CD4-positive, alpha-beta T cell (primary cell): ENCODE measurements at regions not wholly inside any gene's neighbourhood (a gene's known extent, or its start where the extent isn't known, plus 50 kb on each side); places are given as distances from the start of the nearest gene placed in this dataset.

Source experiments
- ATAC-seq: fragments of 200-7000 bp; cut with Tn5 transposase; one replicate; pipeline ENCODE4 v1.10.0; 2022; ENCODE audit warnings: mild to moderate bottlenecking; ENCODE audit not compliant: poor library complexity
- CTCF ChIA-PET: fragments of 350-600 bp; sonication (Branson Sonifier 250); formaldehyde crosslinking; loops from one replicate; lab custom pipeline; 2021; ENCODE audit warnings: antibody characterized with exemption, inconsistent platforms; lab: Charles Lee
- POLR2A ChIA-PET: fragments of 350-600 bp; sonication (Branson Sonifier 250); formaldehyde crosslinking; loops from one replicate; lab custom pipeline; 2021; ENCODE audit warnings: antibody characterized with exemption, inconsistent platforms; lab: Charles Lee
- DNase-seq, 14 experiments: peaks; one replicate each; pipeline ENCODE4 v3.0.0-alpha.2; 2013 to 2020; ENCODE audit warnings: mixed read lengths in 2 of 14
- H3K27ac ChIP-seq, 2 donors: one replicate each; pipeline versions ENCODE4 v1.5.1 to v1.7.0; 2013; ENCODE audit warnings: low read length in 2 of 2, low read depth in 1 of 2, mild to moderate bottlenecking in 1 of 2
- H3K27me3 ChIP-seq, 2 experiments: 1 replicate in 1 of 2; 2 replicates in 1 of 2; pipeline versions ENCODE4 v1.6.1 to v1.7.0; 2013; ENCODE audit warnings: low read length in 2 of 2, control low read depth in 1 of 2, mild to moderate bottlenecking in 1 of 2, moderate library complexity in 1 of 2; ENCODE audit not compliant: insufficient read depth in 2 of 2, control insufficient read depth in 1 of 2
- H3K36me3 ChIP-seq: one replicate; pipeline ENCODE4 v1.6.1; 2013; ENCODE audit warnings: low read length, control low read depth; ENCODE audit not compliant: insufficient read depth
- H3K4me1 ChIP-seq: one replicate; pipeline ENCODE4 v1.6.1; 2013; ENCODE audit warnings: low read length, control low read depth; ENCODE audit not compliant: insufficient read depth
- H3K4me3 ChIP-seq: one replicate; pipeline ENCODE4 v1.5.1; 2013; ENCODE audit warnings: mild to moderate bottlenecking, low read length, moderate library complexity
- H3K9me3 ChIP-seq, 2 experiments: 1 replicate in 1 of 2; 2 replicates in 1 of 2; pipeline versions ENCODE4 v1.6.1 to v1.7.0; 2013; ENCODE audit warnings: low read length in 2 of 2, mild to moderate bottlenecking in 2 of 2, control low read depth in 1 of 2, moderate library complexity in 1 of 2; ENCODE audit not compliant: control insufficient read depth in 1 of 2, insufficient read depth in 1 of 2
- H3K27ac Mint-ChIP-seq: one replicate; pipeline ENCODE4 v1.8.0; 2020; ENCODE audit warnings: mixed read lengths
- H3K27me3 Mint-ChIP-seq: one replicate; pipeline ENCODE4 v1.8.0; 2021; ENCODE audit warnings: mixed read lengths
- H3K36me3 Mint-ChIP-seq: one replicate; pipeline ENCODE4 v1.8.0; 2021; ENCODE audit warnings: low read depth, mixed read lengths
- H3K4me1 Mint-ChIP-seq: one replicate; pipeline ENCODE4 v1.8.0; 2021; ENCODE audit warnings: low read depth, mixed read lengths
- H3K4me3 Mint-ChIP-seq: one replicate; pipeline ENCODE4 v1.8.0; 2020; ENCODE audit warnings: mild to moderate bottlenecking, mixed read lengths
- H3K9me3 Mint-ChIP-seq: one replicate; pipeline ENCODE4 v1.8.0; 2020; ENCODE audit warnings: mixed read lengths
- CTCF ChIP-seq: fragments of 200-600 bp; IDR thresholded peaks from one replicate; pipeline ENCODE4 v1.8.0; 2022; ENCODE audit warnings: antibody characterized with exemption, mild to moderate bottlenecking
- intact Hi-C, 2 experiments: fragments of 100-400 bp; cut with DNase I in 1 of 2; cut with micrococcal nuclease in 1 of 2; formaldehyde crosslinking; loops; one replicate each; pipeline versions ENCODE4 v1.15.1 to v1.9.0; 2023 to 2025; cut with DNase I, micrococcal nuclease

DNA sequence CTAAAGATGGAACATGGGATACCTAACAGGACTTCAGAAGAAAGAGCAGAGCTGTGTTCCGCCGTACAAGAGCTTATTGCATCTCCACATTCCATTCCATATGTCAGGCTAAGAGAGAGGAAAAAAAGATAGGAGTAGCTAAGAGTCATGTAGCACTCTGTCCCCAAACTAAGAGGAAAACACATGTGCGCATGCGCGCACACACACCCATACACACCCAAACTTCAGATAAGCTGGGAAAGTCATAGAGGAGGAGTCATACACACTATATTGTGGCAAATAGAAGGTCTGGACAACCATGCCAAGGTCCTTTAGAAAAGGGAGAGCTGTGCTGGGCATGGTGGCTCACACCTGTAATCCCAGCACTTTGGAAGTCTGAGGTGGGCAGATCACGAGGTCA, 132.4 kb downstream of the RAB11FIP2 start:
- Mint-ChIP-seq H3K27me3 (peaks cover 51% of the 10 kb centered on the region), H3K27ac (no peak overlapping the region), H3K4me3 (no peak overlapping the region), H3K36me3 (no peaks in the 10 kb centered on the region), H3K4me1 (no peaks in the 10 kb centered on the region), H3K9me3 (no peaks in the 10 kb centered on the region)
- Histone ChIP-seq H3K27ac (no peak overlapping the region), H3K4me3 (no peak overlapping the region), H3K9me3 (no peaks in the 10 kb centered on the region), H3K4me1 (no peaks in the 10 kb centered on the region), H3K27me3 (peaks cover 4 to 13% of the 10 kb centered on the region in 2 experiments), H3K36me3 (no peaks in the 10 kb centered on the region)
- ATAC-seq (no peak), DNase-seq (no peak)
- intact Hi-C loops = no loop called here
- TF ChIP-seq CTCF = no peak
- CTCF ChIA-PET = no interaction called here
- POLR2A ChIA-PET = interaction anchor here (0.6 kb wide), 1 partner anchor 42 kb away, joined by 3 read pairs; no protein-coding TSS in a partner anchor

- Histone ChIP-seq H3K4me1 (no peaks in the 10 kb centered on the region), H3K9me3 (no peaks in the 10 kb centered on the region), H3K27ac (no peak overlapping the region), H3K4me3 (no peak overlapping the region), H3K36me3 (no peaks in the 10 kb centered on the region), H3K27me3 (no peaks in the 10 kb centered on the region)
- no peaks in the 10 kb centered on the region for H3K9me3 Mint-ChIP-seq
- ChIA-PET CTCF (no interaction called here), POLR2A (no interaction called here)
- ATAC-seq (no peak), DNase-seq (no peak)
- H3K4me1 Mint-ChIP-seq = no peaks in the 10 kb centered on the region
- intact Hi-C loops = no loop called here
- no peak overlapping the region for H3K27ac Mint-ChIP-seq
- H3K27me3 Mint-ChIP-seq = peaks cover 3% of the 10 kb centered on the region
- TF ChIP-seq CTCF = no peak
- H3K4me3 Mint-ChIP-seq = no peak overlapping the region
- H3K36me3 Mint-ChIP-seq = no peaks in the 10 kb centered on the region
Observed at GRCh38 chr10:117920956-117921355, 125.8 kb downstream of the RAB11FIP2 start.

DNA sequence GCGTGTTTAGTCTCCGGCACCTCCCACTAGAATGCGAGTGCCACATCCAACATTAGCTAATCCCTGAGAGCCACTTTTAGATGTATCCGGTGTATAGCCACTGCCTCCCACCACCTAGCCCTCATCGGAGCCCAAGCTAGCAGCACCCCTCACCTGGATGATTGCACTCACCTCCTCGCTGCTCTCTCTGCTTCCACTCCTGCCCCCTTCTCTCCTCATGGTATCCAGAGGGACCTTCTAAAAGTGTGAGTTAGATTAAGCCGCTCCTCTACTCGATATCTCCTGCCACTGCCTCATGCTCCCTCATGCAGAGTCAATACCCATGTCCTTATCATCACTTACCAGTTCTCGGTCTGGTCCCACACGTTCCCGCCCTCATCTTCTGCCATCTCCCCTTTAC, 125.3 kb downstream of the RAB11FIP2 start:
- Histone ChIP-seq H3K9me3 (no peaks in the 10 kb centered on the region), H3K27me3 (no peaks in the 10 kb centered on the region), H3K4me1 (no peaks in the 10 kb centered on the region), H3K36me3 (no peaks in the 10 kb centered on the region), H3K4me3 (no peak overlapping the region), H3K27ac (no peak overlapping the region)
- H3K36me3 Mint-ChIP-seq = no peaks in the 10 kb centered on the region
- no peak for TF ChIP-seq CTCF
- ChIA-PET CTCF (no interaction called here), POLR2A (no interaction called here)
- no peak overlapping the region for H3K27ac Mint-ChIP-seq
- intact Hi-C loops = no loop called here
- no peaks in the 10 kb centered on the region for H3K27me3 Mint-ChIP-seq
- no peaks in the 10 kb centered on the region for H3K4me1 Mint-ChIP-seq
- no peak overlapping the region for H3K4me3 Mint-ChIP-seq
- DNase-seq (no peak), ATAC-seq (no peak)
- H3K9me3 Mint-ChIP-seq = no peaks in the 10 kb centered on the region
